WTC11 (cell line): ENCODE measurements at regions not wholly inside any gene's neighbourhood (a gene's known extent, or its start where the extent isn't known, plus 50 kb on each side); places are given as distances from the start of the nearest gene placed in this dataset.

Source experiments
- ATAC-seq: fragments of 200-7000 bp; cut with Tn5 transposase; 2 replicates; pipeline ENCODE4 v1.10.0; 2021; ENCODE audit warnings: mild to moderate bottlenecking, moderate library complexity
- CTCF ChIA-PET: fragments of 300-600 bp; sonication (Branson Sonifier 250); formaldehyde crosslinking; loops from one replicate; lab custom pipeline; 2021; ENCODE audit warnings: antibody characterized with exemption; lab: Charles Lee
- POLR2A ChIA-PET: fragments of 350-600 bp; sonication (Branson Sonifier 250); formaldehyde crosslinking; loops from one replicate; lab custom pipeline; 2021; ENCODE audit warnings: antibody characterized with exemption; lab: Charles Lee
- DNase-seq: peaks from one replicate; pipeline ENCODE4 v3.0.0; 2021; ENCODE audit warnings: low spot score
- H3K27ac Mint-ChIP-seq: 2 replicates; pipeline ENCODE4 v1.8.0; 2021; ENCODE audit warnings: mixed read lengths
- H3K27me3 Mint-ChIP-seq: 2 replicates; pipeline ENCODE4 v1.8.0; 2021; ENCODE audit warnings: low read depth, mild to moderate bottlenecking, moderate library complexity, mixed read lengths
- H3K36me3 Mint-ChIP-seq: 2 replicates; pipeline ENCODE4 v1.8.0; 2021; ENCODE audit warnings: mixed read lengths
- H3K4me1 Mint-ChIP-seq: 2 replicates; pipeline ENCODE4 v1.8.0; 2022; ENCODE audit warnings: mixed read lengths
- H3K4me3 Mint-ChIP-seq: 2 replicates; pipeline ENCODE4 v1.8.0; 2021; ENCODE audit warnings: mild to moderate bottlenecking, moderate library complexity, mixed read lengths
- H3K9me3 Mint-ChIP-seq: 2 replicates; pipeline ENCODE4 v1.8.0; 2021; ENCODE audit warnings: mixed read lengths
- CDX4 ChIP-seq: fragments of 250-450 bp; sonication (Bioruptor Pico); IDR thresholded peaks from 2 replicates; pipeline ENCODE4 v1.9.0; 2021; ENCODE audit warnings: moderate library complexity, mild to moderate bottlenecking, inconsistent platforms, borderline replicate concordance
- CREB1 ChIP-seq: sonication (generic); formaldehyde crosslinking; IDR thresholded peaks from 2 replicates; pipeline ENCODE4 v1.8.0; 2023; ENCODE audit warnings: mild to moderate bottlenecking, missing genetic modification reagents
- ELF4 ChIP-seq: sonication (generic); formaldehyde crosslinking; IDR thresholded peaks from 2 replicates; pipeline ENCODE4 v1.8.1; 2022; ENCODE audit warnings: low read depth, mild to moderate bottlenecking, moderate library complexity, missing genetic modification reagents
- EMX1 ChIP-seq: fragments of 250-450 bp; sonication (Bioruptor Pico); IDR thresholded peaks from 2 replicates; pipeline ENCODE4 v1.8.0; 2021; ENCODE audit warnings: mild to moderate bottlenecking
- ESRRA ChIP-seq: sonication (generic); formaldehyde crosslinking; IDR thresholded peaks from 2 replicates; pipeline ENCODE4 v1.8.1; 2022; ENCODE audit warnings: mild to moderate bottlenecking, missing genetic modification reagents, borderline replicate concordance
- ETV6 ChIP-seq: sonication (generic); formaldehyde crosslinking; IDR thresholded peaks from 2 replicates; pipeline ENCODE4 v1.8.1; 2022; ENCODE audit warnings: mild to moderate bottlenecking, missing genetic modification reagents
- FOXP1 ChIP-seq: sonication (generic); formaldehyde crosslinking; IDR thresholded peaks from 2 replicates; pipeline ENCODE4 v1.8.0; 2022; ENCODE audit warnings: missing genetic modification reagents, mild to moderate bottlenecking, moderate library complexity, borderline replicate concordance
- GRHL2 ChIP-seq: fragments of 250-450 bp; sonication (Bioruptor Pico); IDR thresholded peaks from 2 replicates; pipeline ENCODE4 v1.8.0; 2022; ENCODE audit warnings: mild to moderate bottlenecking, moderate library complexity; ENCODE audit not compliant: insufficient replicate concordance, severe bottlenecking
- MYBL2 ChIP-seq: sonication (generic); formaldehyde crosslinking; IDR thresholded peaks from 2 replicates; pipeline ENCODE4 v1.8.1; 2023; ENCODE audit warnings: mild to moderate bottlenecking, moderate library complexity, missing genetic modification reagents
- NFE2L1 ChIP-seq: sonication (generic); formaldehyde crosslinking; IDR thresholded peaks from 2 replicates; pipeline ENCODE4 v1.8.1; 2023; ENCODE audit warnings: missing genetic modification reagents
- NFYB ChIP-seq: sonication (generic); formaldehyde crosslinking; conservative IDR thresholded peaks from 2 replicates; pipeline ENCODE4 v1.8.0; 2022; ENCODE audit warnings: low read depth, missing genetic modification reagents
- OVOL2 ChIP-seq: fragments of 250-450 bp; sonication (Bioruptor Pico); IDR thresholded peaks from 2 replicates; pipeline ENCODE4 v1.9.0; 2021; ENCODE audit warnings: mild to moderate bottlenecking, borderline replicate concordance
- PRDM15 ChIP-seq: sonication (generic); formaldehyde crosslinking; IDR thresholded peaks from 2 replicates; pipeline ENCODE4 v1.8.0; 2022; ENCODE audit warnings: missing genetic modification reagents
- PRRX2 ChIP-seq: fragments of 250-450 bp; sonication (Bioruptor Pico); IDR thresholded peaks from 2 replicates; pipeline ENCODE4 v1.8.0; 2021; ENCODE audit warnings: mild to moderate bottlenecking
- RELA ChIP-seq: sonication (generic); formaldehyde crosslinking; IDR thresholded peaks from 2 replicates; pipeline ENCODE4 v1.8.1; 2022; ENCODE audit warnings: missing genetic modification reagents, mild to moderate bottlenecking, borderline replicate concordance
- SMAD3 ChIP-seq: sonication (generic); formaldehyde crosslinking; IDR thresholded peaks from 2 replicates; pipeline ENCODE4 v1.8.0; 2022; ENCODE audit warnings: missing genetic modification reagents, mild to moderate bottlenecking, borderline replicate concordance
- SOX15 ChIP-seq: fragments of 250-450 bp; sonication (Bioruptor Pico); IDR thresholded peaks from 2 replicates; pipeline ENCODE4 v1.9.0; 2021; ENCODE audit warnings: mild to moderate bottlenecking
- TCF7 ChIP-seq: sonication (generic); formaldehyde crosslinking; IDR thresholded peaks from 2 replicates; pipeline ENCODE4 v1.8.0; 2022; ENCODE audit warnings: mild to moderate bottlenecking, low read depth, missing genetic modification reagents, moderate library complexity
- TEAD1 ChIP-seq: sonication (generic); formaldehyde crosslinking; IDR thresholded peaks from 2 replicates; pipeline ENCODE4 v1.8.0; 2022; ENCODE audit warnings: mild to moderate bottlenecking, missing genetic modification reagents
- ZNF121 ChIP-seq: sonication (generic); formaldehyde crosslinking; IDR thresholded peaks from 2 replicates; pipeline ENCODE4 v1.8.0; 2023; ENCODE audit warnings: missing genetic modification reagents
- ZNF232 ChIP-seq: sonication (generic); formaldehyde crosslinking; IDR thresholded peaks from 2 replicates; pipeline ENCODE4 v1.8.0; 2022; ENCODE audit warnings: mild to moderate bottlenecking, missing genetic modification reagents
- ZNF396 ChIP-seq: fragments of 250-450 bp; sonication (Bioruptor Pico); IDR thresholded peaks from 2 replicates; pipeline ENCODE4 v1.8.0; 2021; ENCODE audit warnings: mild to moderate bottlenecking, moderate library complexity, borderline replicate concordance
- ZNF423 ChIP-seq: fragments of 250-450 bp; sonication (Bioruptor Pico); IDR thresholded peaks from 2 replicates; pipeline ENCODE4 v2.1.2; 2022; ENCODE audit warnings: mild to moderate bottlenecking, moderate library complexity
- ZNF532 ChIP-seq: fragments of 250-450 bp; sonication (Bioruptor Pico); IDR thresholded peaks from 2 replicates; pipeline ENCODE4 v1.9.0; 2021; ENCODE audit warnings: mild to moderate bottlenecking, borderline replicate concordance
- ZSCAN18 ChIP-seq: fragments of 250-450 bp; sonication (Bioruptor Pico); IDR thresholded peaks from 2 replicates; pipeline ENCODE4 v2.1.2; 2022; ENCODE audit warnings: mild to moderate bottlenecking, moderate library complexity

GRCh38 chr14:85867450-85867849 lies 337.5 kb downstream of the FLRT2 start (continued):
- TF ChIP-seq ZNF532 (CRISPR knock-in tag): no peak
- TF ChIP-seq ZNF396: no peak
- no peak for TF ChIP-seq NFYB (CRISPR knock-in tag)
- no peak for TF ChIP-seq CREB1
- TF ChIP-seq TEAD1 (CRISPR knock-in tag): no peak
- TF ChIP-seq TCF7 (CRISPR knock-in tag): no peak
- TF ChIP-seq ESRRA (CRISPR knock-in tag): no peak
- no peak for TF ChIP-seq ELF4 (CRISPR knock-in tag)
- TF ChIP-seq RELA (CRISPR knock-in tag): no peak

GRCh38 chr14:85865701-85866100 lies 335.8 kb downstream of the FLRT2 start:
- CTCF ChIA-PET: no interaction called here
- POLR2A ChIA-PET: no interaction called here
- Mint-ChIP-seq H3K4me1 (no peaks in the 10 kb centered on the region), H3K4me3 (no peak overlapping the region), H3K36me3 (no peaks in the 10 kb centered on the region), H3K27ac (no peak overlapping the region), H3K27me3 (no peaks in the 10 kb centered on the region), H3K9me3 (peaks cover 12% of the 10 kb centered on the region)
- DNase-seq: no peak
- no peak for ATAC-seq
- no peak for TF ChIP-seq NFE2L1 (CRISPR knock-in tag)
- no peak for TF ChIP-seq SMAD3 (CRISPR knock-in tag)
- no peak for TF ChIP-seq ZNF423 (CRISPR knock-in tag)
- no peak for TF ChIP-seq ZSCAN18
- TF ChIP-seq CDX4: no peak

GRCh38 chr14:85858634-85859033 lies 328.7 kb downstream of the FLRT2 start:
- H3K4me3 Mint-ChIP-seq: no peak overlapping the region
- ATAC-seq (no peak), DNase-seq (no peak)
- no peaks in the 10 kb centered on the region for H3K9me3 Mint-ChIP-seq
- H3K27ac Mint-ChIP-seq: no peak overlapping the region
- H3K4me1 Mint-ChIP-seq: no peaks in the 10 kb centered on the region
- no peaks in the 10 kb centered on the region; the same call in 1 of the 2 replicates for H3K27me3 Mint-ChIP-seq
- ChIA-PET CTCF (no interaction called here), POLR2A (no interaction called here)
- no peaks in the 10 kb centered on the region for H3K36me3 Mint-ChIP-seq
- no peak for TF ChIP-seq SMAD3 (CRISPR knock-in tag)
- no peak for TF ChIP-seq ZNF232
- TF ChIP-seq ZSCAN18: no peak
- no peak for TF ChIP-seq GRHL2
- TF ChIP-seq MYBL2 (CRISPR knock-in tag): no peak
- no peak for TF ChIP-seq EMX1 (CRISPR knock-in tag)
- no peak for TF ChIP-seq ETV6 (CRISPR knock-in tag)
- no peak for TF ChIP-seq PRRX2 (CRISPR knock-in tag)
- TF ChIP-seq ZNF121: no peak
- TF ChIP-seq ZNF396: no peak
- no peak for TF ChIP-seq SOX15 (CRISPR knock-in tag)
- TF ChIP-seq OVOL2 (CRISPR knock-in tag): no peak
- no peak for TF ChIP-seq PRDM15 (CRISPR knock-in tag)
- no peak for TF ChIP-seq FOXP1 (CRISPR knock-in tag)
